ENCODE measurements at regions not wholly inside any gene's neighbourhood (a gene's known extent, or its start where the extent isn't known, plus 50 kb on each side); places are given as distances from the start of the nearest gene placed in this dataset.
"Not testable (repeated sequence)": the region's sequence is repeated elsewhere in the genome, so short reads cannot be mapped to it uniquely, and the experiment has no call there.

- no peak for TF ChIP-seq EZH2phosphoT487 (IDR thresholded peaks at IDR 0.05; ENCODE audit: borderline replicate concordance, low read length)
- TF ChIP-seq, protein P1, sequence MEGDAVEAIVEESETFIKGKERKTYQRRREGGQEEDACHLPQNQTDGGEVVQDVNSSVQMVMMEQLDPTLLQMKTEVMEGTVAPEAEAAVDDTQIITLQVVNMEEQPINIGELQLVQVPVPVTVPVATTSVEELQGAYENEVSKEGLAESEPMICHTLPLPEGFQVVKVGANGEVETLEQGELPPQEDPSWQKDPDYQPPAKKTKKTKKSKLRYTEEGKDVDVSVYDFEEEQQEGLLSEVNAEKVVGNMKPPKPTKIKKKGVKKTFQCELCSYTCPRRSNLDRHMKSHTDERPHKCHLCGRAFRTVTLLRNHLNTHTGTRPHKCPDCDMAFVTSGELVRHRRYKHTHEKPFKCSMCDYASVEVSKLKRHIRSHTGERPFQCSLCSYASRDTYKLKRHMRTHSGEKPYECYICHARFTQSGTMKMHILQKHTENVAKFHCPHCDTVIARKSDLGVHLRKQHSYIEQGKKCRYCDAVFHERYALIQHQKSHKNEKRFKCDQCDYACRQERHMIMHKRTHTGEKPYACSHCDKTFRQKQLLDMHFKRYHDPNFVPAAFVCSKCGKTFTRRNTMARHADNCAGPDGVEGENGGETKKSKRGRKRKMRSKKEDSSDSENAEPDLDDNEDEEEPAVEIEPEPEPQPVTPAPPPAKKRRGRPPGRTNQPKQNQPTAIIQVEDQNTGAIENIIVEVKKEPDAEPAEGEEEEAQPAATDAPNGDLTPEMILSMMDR (IDR thresholded peaks at IDR 0.05; ENCODE audit: low read depth, low read length, poor library complexity, severe bottlenecking): no peak
- H3K36me3 ChIP-seq (ENCODE audit: control insufficient read depth, low read length): no peaks in the 10 kb centered on the region
- no peak overlapping the region for H3K4me3 ChIP-seq (ENCODE audit: low read length)
- H3K9me2 ChIP-seq (replicated peaks; ENCODE audit: control insufficient read depth, low read length): no peaks in the 10 kb centered on the region
- H3K27ac ChIP-seq (ENCODE audit: low read depth, low read length): no peak overlapping the region
- H3K27me3 ChIP-seq (ENCODE audit: control insufficient read depth, low read length): no peaks in the 10 kb centered on the region
- H3K9me3 ChIP-seq (ENCODE audit: control insufficient read depth, insufficient read depth, low read length): no peaks in the 10 kb centered on the region
- H3K4me2 ChIP-seq (ENCODE audit: low read length): no peak overlapping the region
- no peaks in the 10 kb centered on the region for H4K20me1 ChIP-seq (ENCODE audit: control insufficient read depth, insufficient read depth, low read depth, low read length)
- H3K79me2 ChIP-seq (ENCODE audit: control insufficient read depth, low read length): no peaks in the 10 kb centered on the region
- no peaks in the 10 kb centered on the region for H3K4me1 ChIP-seq (ENCODE audit: control insufficient read depth, low read length)
- no peaks in the 10 kb centered on the region for H3F3A ChIP-seq (ENCODE audit: control insufficient read depth, insufficient read depth)
Observed at GRCh38 chr5:87195616-87196015, 72.1 kb upstream of the RASA1 start.

- H3K4me1 ChIP-seq (ENCODE audit: control insufficient read depth, low read length): no peaks in the 10 kb centered on the region
- no peak for TF ChIP-seq EZH2phosphoT487 (IDR thresholded peaks at IDR 0.05; ENCODE audit: borderline replicate concordance, low read length)
- TF ChIP-seq, protein P1 (IDR thresholded peaks at IDR 0.05; ENCODE audit: low read depth, low read length, poor library complexity, severe bottlenecking): no peak
- H3K9me3 ChIP-seq (ENCODE audit: control insufficient read depth, insufficient read depth, low read length): no peaks in the 10 kb centered on the region
- H3K79me2 ChIP-seq (ENCODE audit: control insufficient read depth, low read length): no peaks in the 10 kb centered on the region
- H3F3A ChIP-seq (ENCODE audit: control insufficient read depth, insufficient read depth): no peaks in the 10 kb centered on the region
- no peaks in the 10 kb centered on the region for H3K27me3 ChIP-seq (ENCODE audit: control insufficient read depth, low read length)
- H3K9me2 ChIP-seq (replicated peaks; ENCODE audit: control insufficient read depth, low read length): no peaks in the 10 kb centered on the region
- H3K27ac ChIP-seq (ENCODE audit: low read depth, low read length): no peak overlapping the region
- H4K20me1 ChIP-seq (ENCODE audit: control insufficient read depth, insufficient read depth, low read depth, low read length): no peaks in the 10 kb centered on the region
- H3K4me2 ChIP-seq (ENCODE audit: low read length): no peak overlapping the region
- no peaks in the 10 kb centered on the region for H3K36me3 ChIP-seq (ENCODE audit: control insufficient read depth, low read length)
- H3K4me3 ChIP-seq (ENCODE audit: low read length): no peak overlapping the region
Observed at GRCh38 chr5:87198010-87198409, 69.7 kb upstream of the RASA1 start.

DNA sequence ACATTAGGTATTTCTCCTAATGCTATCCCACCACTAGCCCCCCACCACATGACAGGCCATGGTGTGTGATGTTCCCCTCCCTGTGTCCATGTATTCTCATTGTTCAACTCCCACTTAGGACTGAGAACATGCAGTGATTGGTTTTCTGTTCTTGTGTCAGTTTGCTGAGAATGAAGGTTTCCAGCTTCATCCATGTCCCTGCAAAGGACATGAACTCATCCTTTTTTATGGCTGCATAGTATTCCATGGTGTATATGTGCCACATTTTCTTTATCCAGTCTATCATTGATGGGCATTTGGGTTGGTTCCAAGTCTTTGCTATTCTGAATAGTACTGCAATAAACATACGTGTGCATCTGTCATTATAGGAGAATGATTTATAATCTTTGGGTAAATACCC lies 68.4 kb upstream of the RASA1 start:
- H4K20me1 ChIP-seq (ENCODE audit: control insufficient read depth, insufficient read depth, low read depth, low read length); H3K27me3 ChIP-seq (ENCODE audit: control insufficient read depth, low read length); H3K36me3 ChIP-seq (ENCODE audit: control insufficient read depth, low read length); H3K9me3 ChIP-seq (ENCODE audit: control insufficient read depth, insufficient read depth, low read length); H3K27ac ChIP-seq (ENCODE audit: low read depth, low read length); H3K79me2 ChIP-seq (ENCODE audit: control insufficient read depth, low read length); H3K9me2 ChIP-seq (replicated peaks; ENCODE audit: control insufficient read depth, low read length); H3K4me2 ChIP-seq (ENCODE audit: low read length); H3K4me3 ChIP-seq (ENCODE audit: low read length); H3K4me1 ChIP-seq (ENCODE audit: control insufficient read depth, low read length); H3F3A ChIP-seq (ENCODE audit: control insufficient read depth, insufficient read depth): not testable (repeated sequence)

DNA sequence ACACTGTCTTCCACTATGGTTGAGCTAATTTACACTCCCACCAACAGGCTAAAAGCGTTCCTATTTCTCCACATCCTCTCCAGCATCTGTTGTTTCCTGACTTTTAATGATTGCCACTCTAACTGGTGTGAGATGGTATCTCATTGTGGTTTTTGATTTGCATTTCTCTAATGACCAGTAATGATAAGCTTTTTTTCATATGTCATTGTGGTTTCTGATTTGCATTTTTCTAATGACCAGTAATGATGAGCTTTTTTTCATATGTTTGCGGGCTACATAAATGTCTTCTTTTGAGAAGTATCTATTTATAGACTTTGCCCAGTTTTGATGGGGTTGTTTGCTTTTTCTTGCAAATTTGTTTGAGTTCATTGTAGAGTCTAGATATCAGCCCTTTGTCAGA lies 68.0 kb upstream of the RASA1 start:
- not testable (repeated sequence) for H3K9me2 ChIP-seq (replicated peaks; ENCODE audit: control insufficient read depth, low read length); H3K79me2 ChIP-seq (ENCODE audit: control insufficient read depth, low read length)

More for the DNA sequence above, 68.0 kb upstream of the RASA1 start:
- not testable (repeated sequence) for H3K4me2 ChIP-seq (ENCODE audit: low read length); H3K27ac ChIP-seq (ENCODE audit: low read depth, low read length); H3K9me3 ChIP-seq (ENCODE audit: control insufficient read depth, insufficient read depth, low read length); H3F3A ChIP-seq (ENCODE audit: control insufficient read depth, insufficient read depth); H4K20me1 ChIP-seq (ENCODE audit: control insufficient read depth, insufficient read depth, low read depth, low read length); H3K36me3 ChIP-seq (ENCODE audit: control insufficient read depth, low read length); H3K4me3 ChIP-seq (ENCODE audit: low read length); H3K27me3 ChIP-seq (ENCODE audit: control insufficient read depth, low read length); H3K4me1 ChIP-seq (ENCODE audit: control insufficient read depth, low read length)
